Fibroblast of upper back skin (primary cell): ENCODE measurements at regions not wholly inside any gene's neighbourhood (a gene's known extent, or its start where the extent isn't known, plus 50 kb on each side); places are given as distances from the start of the nearest gene placed in this dataset.

Experiments used
- DNase-seq: peaks from one replicate; pipeline ENCODE4 v3.0.0-alpha.2; 2013

- DNase-seq = no peak
Measured at GRCh38 chr3:152054315-152054714, 180.9 kb downstream of the SUCNR1 start.

- DNase-seq = no peak
Measured at GRCh38 chr3:152056073-152056472, 182.6 kb downstream of the SUCNR1 start.

- no peak for DNase-seq
Measured at GRCh38 chr3:152056481-152056880, 183.0 kb downstream of the SUCNR1 start.

DNA sequence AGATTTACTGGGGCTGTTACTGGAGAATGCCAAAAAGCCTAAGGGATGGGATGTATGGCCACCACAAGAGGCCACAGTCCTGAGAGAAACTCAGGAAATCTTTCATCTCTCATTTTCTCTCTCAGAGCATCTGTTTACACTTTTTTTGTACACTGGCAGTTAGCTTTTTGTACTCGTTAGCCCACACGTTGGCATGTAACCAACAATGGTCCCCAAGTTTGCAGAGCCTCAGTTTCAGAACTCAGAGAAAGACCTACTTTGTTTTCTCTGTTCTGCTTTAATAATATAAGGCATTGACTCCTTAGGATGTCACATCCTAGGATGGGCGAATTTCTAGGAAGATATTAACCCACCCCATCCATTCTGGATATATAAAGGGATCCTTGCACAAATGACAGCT, 183.5 kb downstream of the SUCNR1 start:
- DNase-seq = no peak

GRCh38 chr3:152058856-152059255, 185.4 kb downstream of the SUCNR1 start:
- DNase-seq = peak; percentile 26

DNA sequence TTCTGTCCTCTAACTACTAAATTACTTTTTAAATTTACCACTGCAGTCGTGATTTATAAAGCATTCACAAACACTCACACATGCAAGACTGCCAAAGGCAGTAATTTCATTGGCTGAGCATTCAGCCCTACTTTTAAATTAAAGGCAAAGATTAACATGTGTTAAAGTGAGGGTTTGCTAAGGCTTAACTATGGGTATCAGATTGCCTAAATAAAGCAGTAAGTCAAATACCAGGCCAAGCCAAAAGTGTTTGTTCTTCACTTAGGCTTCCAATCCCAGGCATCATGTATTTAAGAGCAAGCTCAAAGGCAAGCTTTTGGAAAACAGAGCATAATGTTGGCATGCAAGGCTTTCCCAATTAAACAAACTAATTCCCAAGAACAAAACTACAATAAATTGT, 187.3 kb downstream of the SUCNR1 start:
- DNase-seq = no peak

DNA sequence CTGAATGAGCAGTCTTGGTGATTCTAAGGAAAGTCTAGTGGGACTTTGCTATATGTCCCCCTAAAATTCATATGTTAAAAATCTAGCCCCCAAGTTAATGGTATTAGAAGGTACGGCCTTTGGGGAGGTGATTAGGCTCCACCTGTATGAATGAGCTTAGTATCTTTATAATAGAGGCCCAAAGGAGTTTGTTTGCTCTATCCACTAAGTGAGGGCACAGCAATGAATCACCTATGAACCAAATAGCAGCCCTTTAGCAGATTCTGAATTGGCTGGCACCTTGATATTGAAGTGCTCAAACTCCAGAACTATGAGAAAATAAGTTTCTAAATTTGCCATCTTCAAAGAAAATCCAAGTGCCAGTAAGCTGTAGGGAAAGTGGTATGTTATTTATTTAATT, 187.9 kb downstream of the SUCNR1 start:
- DNase-seq = no peak

DNA sequence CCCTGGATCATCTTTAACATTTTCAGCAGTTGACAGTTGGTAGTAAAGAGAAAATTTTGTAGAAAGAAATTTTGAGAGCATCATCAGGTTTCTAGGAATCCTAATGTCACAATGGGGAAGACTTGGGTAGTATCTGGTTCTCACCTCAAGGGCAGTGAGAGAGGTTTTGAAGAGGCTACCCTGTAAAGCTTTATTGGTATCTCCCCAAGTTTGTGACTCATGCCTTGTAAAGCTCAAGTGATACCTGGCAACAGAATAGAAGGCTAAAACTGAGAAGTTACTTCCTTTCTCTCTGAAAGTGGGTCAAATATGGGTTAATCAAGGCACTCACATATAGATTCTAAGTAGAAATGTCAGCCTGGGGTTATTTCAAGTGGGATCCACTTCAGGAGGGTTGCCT, 196.4 kb downstream of the SUCNR1 start:
- DNase-seq = no peak

DNA sequence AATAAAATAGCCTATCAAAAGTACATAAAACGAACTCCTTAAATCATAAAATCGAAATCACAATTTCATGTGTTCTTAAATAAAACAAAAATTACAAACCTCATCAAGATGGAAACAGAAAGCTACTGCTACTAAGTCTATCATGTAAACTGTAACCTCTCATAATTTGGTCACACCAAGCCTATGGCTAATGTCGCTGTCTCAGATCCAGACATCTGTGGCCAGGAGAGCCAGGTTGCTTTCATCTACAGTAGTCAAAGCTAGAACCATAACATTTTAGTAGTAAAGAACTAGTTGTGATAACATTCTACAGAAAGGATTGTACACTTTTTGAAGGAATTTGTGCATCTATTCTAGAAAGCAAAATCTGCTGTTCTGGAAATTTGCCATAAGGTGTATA, 197.4 kb upstream of the MBNL1 start:
- DNase-seq = no peak

GRCh38 chr3:152071924-152072323, 196.8 kb upstream of the MBNL1 start:
- peak; percentile 66 for DNase-seq

GRCh38 chr3:152073267-152073666, 195.5 kb upstream of the MBNL1 start:
- peak; percentile 78 for DNase-seq

- peak; percentile 50 for DNase-seq
Measured at GRCh38 chr3:152076148-152076547, 192.6 kb upstream of the MBNL1 start.

GRCh38 chr3:152079980-152080379, 188.7 kb upstream of the MBNL1 start:
- DNase-seq = no peak

DNA sequence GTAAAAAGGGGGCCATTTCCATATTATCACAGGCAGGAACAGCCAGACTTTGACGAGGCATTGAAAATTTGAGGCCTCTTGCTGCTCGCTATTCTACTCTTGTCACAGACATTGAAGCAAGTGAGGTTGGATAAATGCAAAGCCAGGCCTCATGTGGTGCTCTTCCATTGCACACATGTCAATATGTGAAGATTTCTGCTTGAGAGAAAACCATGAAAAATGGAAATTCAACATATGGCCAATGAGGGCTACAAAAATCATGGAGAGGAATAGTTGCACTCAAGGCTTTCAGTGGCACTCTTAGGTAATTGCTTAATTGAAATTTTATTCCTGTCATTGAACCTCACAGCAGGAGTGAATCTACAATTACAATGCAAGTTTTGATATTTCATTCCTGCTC, 185.6 kb upstream of the MBNL1 start:
- DNase-seq = no peak

DNA sequence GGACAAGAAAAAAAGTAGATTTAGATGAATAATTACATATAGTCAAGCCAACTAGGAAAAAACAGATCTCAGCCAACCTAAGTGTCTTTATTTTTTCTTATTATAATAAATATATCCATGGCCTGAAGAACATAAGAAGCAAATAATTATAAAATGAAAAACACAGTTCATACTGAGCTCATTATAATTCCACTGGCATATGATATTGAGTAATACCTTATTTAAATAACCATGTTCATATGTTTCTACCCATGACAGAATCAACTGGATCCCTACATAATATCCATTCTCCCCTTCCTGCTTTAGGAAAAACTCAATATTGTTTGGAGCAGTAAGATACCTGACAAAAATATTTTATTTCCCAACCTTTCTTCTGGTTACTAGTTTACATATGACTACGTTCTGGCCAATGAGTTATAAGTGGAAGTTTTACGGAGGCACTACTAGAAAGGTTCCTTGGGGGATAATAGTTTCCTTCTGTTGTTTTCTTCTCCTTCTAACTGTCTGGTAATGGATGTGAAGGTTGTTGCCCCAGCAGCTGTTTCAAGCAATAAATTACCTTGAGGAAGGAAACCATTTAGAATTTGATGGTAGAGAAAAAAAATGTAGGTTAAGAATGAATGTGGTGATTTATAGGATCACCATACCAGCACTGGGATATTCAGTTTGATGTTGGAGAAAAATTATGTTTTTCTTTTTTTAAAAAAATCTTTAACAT, 184.1 kb upstream of the MBNL1 start:
- DNase-seq = peak; percentile 51

- DNase-seq = no peak
Measured at GRCh38 chr3:152087153-152087552, 181.6 kb upstream of the MBNL1 start.

DNA sequence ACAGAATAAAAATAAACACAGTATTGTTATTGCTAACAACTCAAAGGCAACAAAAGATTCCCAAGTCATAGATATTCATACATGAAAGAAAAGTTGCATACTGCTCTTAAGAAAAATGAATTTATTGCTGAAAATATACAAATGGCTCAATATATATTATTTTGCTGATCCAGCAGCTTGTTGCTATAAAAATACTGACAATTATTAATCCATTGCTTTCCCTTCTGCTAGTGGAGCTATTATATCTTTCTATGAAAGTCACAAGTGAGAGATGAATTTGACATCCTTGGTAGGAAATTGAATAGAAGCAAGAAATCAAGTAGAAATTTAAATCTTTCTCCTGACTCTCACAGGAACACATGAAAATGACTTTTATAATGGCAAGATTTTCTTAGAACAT, 179.2 kb upstream of the MBNL1 start:
- DNase-seq = no peak

DNA sequence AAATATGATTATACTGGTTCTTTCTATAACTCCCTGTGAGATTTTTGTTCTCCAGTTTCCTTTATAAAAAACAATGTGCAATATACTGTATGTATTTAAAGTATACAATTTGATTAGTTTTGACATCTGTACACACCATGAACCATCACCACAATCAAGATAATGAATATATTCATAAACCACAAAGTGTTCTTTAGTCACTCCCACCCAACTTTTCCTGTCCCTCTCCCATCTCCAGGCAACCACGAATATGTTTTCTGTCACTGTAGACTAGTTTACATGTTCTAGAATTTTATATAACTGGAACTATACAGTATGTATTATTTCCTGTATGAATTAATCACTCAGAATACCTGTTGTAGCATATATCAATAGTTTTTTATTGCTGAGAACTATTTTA, 177.0 kb upstream of the MBNL1 start:
- no peak for DNase-seq

DNA sequence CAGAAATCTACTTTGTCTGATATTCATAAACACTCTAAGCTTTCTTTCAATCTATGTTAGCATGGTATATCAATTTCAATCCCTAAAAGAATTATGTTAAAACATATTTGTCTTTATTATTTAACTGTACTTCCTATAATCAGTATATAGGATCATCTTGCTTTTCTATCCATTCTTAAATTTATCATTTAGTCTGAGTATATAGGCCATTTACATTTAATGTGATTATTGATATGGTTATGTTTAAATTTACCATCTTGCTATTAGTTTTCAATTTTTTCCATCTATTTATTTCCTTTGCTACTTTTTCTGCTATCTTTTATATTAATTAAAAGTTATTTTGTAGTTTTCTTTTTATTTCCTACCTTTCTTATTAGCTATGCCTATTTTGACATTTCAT, 174.8 kb upstream of the MBNL1 start:
- DNase-seq = no peak

- DNase-seq = peak; percentile 61
Measured at GRCh38 chr3:152094406-152094805, 174.3 kb upstream of the MBNL1 start.

DNA sequence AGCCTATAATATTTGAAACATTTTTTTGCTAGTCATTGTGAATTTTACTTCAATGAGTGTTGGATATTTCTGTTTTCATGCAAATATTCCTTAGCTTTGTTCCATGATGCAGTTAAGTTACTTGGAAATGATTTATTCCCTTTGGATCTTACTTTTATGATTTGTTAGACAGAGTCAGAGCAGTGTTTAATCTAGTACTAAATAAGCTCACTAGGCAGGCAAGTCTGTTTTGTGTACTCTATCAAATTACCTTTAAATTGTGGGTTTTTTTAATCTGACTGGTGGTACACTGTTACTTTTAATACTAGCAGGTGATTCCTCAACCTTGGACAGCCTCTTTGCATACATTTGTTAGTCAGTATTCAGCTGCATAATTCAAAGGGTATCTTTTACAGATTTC, 173.3 kb upstream of the MBNL1 start:
- no peak for DNase-seq

DNA sequence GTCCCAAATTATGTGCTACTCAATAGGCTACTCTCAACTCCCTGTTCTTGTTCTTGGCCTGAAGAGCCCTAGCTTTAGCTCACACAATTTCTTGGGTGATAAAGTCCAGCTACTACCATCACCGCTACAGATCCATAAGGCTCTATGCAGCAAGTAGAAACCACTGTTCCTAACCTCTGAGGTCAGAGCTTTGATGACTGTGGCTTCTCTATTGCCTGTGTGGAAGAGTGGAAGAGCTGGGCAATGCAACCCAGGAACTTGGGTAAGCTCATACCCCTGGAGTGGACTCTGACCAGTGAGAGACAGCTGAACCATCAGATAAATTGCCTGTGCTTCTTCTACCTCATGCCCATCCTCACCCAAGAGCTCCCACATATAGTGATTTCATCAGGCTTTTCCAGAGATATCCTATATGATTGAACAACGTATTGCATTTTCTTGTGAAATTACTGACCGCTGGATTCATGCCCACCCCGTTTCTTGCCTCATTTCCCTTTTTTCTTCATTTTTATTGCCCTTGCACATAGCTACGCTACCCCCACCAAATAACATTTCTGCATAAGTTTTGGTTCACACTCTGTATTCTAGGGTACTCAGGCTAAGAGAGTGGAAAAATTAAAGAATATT, 172.3 kb upstream of the MBNL1 start:
- DNase-seq = no peak

GRCh38 chr3:152097120-152097519, 171.6 kb upstream of the MBNL1 start:
- DNase-seq = no peak

GRCh38 chr3:152097770-152098169, 171.0 kb upstream of the MBNL1 start:
- peak; percentile 23 for DNase-seq
